ENCODE measurements at regions not wholly inside any gene's neighbourhood (a gene's known extent, or its start where the extent isn't known, plus 50 kb on each side); places are given as distances from the start of the nearest gene placed in this dataset.

DNA sequence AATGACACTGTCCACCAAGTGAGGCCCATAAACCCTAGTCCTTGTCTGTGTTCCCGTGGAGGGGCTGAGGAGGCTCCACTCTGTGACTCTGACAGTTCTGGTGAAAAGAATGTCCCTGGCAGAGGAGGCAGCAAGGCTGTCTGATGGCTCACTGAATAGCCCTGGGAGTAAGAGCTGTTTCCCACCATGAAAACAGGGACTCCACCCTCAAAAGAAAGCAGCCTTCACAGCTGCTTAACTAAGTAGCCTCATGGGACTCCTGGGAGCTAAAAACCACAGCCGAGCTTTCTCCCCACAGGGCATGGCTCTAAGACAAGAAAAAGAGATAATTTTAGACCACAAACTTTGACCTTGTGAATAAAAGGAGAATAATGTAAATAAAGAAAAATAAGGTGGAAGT, 135.1 kb upstream of the FRY start:
- no peak for DNase-seq (ENCODE audit: low read depth)

DNA sequence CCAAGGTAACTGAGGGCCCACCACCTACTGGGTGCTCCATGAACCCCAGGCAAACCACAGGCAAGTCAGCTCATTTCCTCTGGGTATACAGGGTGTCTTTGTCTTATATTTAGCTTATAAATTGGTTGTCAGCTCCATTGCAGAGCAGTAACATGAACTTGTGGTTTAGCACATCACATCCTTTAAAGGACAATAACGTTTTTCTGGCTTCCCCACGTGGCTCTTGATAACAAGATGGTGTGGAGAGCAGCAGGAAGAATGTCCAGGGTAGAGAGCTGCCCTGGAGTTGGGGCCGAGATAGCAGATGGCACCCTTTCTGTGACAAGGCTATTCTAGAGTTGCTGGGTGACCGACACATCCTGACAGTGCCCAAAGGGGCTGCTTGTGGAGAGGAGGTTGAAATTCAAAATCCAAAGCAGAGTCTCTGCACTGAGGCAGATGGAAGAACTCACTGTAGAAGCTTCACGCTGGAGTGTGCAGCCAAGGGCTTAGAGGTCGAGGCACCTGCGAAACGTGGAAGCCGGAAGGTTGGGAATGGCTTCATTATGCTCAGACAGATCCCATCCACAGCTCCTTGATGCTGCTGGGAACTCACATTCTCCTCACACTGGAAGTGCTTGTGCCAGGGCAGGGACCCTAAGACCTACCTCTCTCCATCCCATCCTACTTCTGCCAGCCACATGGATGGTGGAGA, 133.0 kb upstream of the FRY start:
- no peak for DNase-seq (ENCODE audit: low read depth)

- no peak for DNase-seq (ENCODE audit: low read depth)
These were observed 129.6 kb upstream of the FRY start for GRCh38 chr13:31901985-31902384.

DNA sequence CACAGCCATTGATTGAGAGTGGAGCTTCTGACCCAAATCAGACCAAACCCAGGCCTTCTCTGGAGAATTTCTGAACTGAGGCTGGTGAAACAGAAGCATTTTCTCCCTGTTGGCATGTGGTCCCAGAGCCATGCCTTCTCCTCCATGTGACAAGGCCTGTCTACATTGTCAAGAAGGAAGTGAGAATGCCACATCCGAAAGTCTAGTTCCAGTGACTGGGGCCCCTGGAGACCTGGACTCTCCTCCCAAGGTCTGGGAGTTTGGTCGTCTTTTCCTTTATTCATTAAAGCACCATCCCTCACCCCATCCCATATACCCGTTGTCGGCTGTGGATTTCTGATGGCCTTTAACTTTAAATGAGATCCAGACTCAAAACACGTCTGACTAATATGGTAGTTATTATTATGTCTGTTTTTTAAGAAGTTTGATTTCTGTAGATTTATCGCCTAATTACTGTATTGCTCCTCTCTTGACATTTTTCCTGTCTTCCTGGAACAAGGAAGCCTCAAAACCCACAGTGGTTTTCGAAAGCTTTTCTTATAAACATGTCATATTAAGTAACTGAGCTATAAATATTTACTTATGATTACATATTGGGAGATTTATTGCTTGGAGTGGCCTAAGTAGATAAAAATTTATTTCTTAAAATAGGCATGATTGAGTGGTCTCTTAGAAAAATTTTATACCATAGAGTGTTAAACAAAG, 128.3 kb upstream of the FRY start:
- DNase-seq (ENCODE audit: low read depth): no peak

GRCh38 chr13:31904941-31905824, 126.4 kb upstream of the FRY start:
- DNase-seq (ENCODE audit: low read depth): no peak

- no peak for DNase-seq (ENCODE audit: low read depth)
These were observed 125.6 kb upstream of the FRY start for GRCh38 chr13:31905961-31906360.

DNA sequence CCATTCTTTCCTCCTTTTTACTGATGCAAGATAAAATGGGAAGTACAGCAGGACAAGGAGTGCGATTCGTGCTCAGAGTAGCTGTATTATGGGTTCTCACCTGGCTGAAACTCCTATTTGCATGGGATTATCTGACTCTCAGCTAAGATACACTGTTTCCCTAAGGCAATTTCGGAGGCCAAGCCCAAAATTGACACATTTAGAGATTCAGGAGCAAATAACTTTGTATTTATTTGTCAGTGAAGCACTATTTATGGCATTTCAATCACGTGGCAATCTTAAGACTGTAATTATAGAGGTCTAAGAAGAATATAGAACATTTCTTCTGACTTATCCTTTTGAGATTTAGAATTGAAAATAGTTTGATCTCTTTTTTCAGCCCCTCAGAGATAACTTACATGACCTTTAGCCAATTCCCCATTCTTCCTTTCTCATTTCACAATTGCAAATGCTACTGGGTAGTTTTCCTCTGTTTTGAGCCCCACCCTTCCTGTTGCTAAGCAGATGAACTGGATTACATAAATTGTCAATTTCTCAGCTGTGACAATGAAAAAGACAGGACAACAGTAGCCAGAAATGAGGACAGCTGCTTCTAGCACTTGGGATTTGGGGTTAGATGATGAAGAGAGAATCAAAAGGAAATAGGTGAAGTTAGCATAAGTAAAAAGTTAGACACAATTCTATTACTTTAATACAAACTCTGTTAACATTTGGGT, 122.7 kb upstream of the FRY start:
- no peak for DNase-seq (ENCODE audit: low read depth)

- DNase-seq (ENCODE audit: low read depth): peak; percentile 2
These were observed 121.6 kb upstream of the FRY start for GRCh38 chr13:31909864-31910551.

- no peak for DNase-seq (ENCODE audit: low read depth)
These were observed 120.9 kb upstream of the FRY start for GRCh38 chr13:31910633-31911032.

- no peak for DNase-seq (ENCODE audit: low read depth)
These were observed 118.8 kb upstream of the FRY start for GRCh38 chr13:31912647-31913401.

GRCh38 chr13:31913459-31913858, 118.1 kb upstream of the FRY start:
- DNase-seq (ENCODE audit: low read depth): no peak

DNA sequence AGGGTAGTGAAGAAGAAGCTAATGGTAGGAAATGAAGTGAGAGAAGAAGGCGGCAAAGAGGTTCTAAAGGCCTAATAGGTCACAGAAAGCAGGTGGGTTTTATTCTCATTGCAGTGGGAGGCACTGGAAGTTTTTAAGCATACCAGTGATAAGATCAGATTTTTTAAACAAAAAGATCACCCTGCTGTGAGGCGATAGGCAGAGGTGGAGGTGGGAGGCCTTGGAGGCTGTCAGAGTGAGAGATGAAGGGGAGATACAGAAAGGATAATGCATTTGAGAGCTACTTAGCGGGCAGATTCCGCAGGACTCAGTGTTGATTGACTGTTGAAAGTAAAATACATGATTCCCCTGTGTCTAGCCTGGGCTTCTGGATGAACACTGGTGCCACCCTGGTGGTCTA, 116.7 kb upstream of the FRY start:
- no peak for DNase-seq (ENCODE audit: low read depth)

GRCh38 chr13:31918707-31919106, 112.9 kb upstream of the FRY start:
- DNase-seq (ENCODE audit: low read depth): no peak

- DNase-seq (ENCODE audit: low read depth): no peak
These were observed 112.3 kb upstream of the FRY start for GRCh38 chr13:31919241-31919640.

DNA sequence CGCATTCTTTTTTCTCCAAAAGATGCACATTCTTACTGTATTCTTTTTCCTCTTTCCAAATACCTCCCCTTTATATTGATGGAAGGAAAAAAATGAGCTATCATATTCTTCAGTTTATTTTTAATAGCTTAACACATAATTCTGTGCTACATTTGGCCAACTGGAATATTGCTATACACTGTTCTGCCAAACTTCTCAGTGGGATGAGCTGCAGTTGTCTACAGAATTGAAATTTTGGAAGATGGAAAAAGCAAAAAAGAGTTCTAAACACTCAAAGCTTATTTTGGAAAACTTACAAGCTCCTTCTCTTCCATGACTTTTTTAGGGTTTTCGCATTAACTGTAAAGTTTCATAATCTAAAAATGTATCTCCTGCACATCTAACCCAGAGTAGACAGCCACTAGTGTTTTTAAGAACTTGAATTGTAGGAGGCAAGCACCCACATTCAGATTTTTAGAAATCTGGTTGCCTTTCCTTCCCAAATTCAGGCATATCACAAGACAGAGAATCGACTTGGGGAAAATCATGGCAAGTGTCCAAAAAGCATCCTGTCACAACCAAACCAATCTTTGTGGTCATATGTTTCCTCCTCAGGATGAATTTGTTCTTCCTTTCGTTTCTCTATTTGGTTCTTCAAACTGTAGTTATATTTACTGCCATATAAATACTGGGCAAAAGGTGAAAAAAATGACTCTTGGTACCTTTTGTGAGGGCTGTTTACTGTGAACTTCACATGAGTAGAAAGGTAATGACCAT, 111.4 kb upstream of the FRY start:
- DNase-seq (ENCODE audit: low read depth): no peak

DNA sequence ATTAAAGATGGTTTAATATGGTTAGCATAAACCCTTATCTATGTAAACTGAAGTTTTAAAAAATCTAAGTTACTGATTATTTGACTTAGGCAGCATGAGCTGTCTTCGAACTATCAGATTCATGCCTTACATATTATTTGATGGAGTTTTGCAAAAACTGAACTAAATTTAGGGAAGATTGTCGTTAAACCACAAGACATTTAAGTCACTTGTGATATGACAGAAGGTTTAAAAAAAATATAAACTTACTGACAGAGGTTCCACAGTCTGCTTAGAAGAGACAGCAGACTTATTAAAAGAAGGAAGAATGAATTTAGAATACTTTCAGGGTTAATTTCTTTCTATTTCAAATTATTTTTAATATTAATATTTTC, 110.9 kb upstream of the FRY start:
- no peak for DNase-seq (ENCODE audit: low read depth)

DNA sequence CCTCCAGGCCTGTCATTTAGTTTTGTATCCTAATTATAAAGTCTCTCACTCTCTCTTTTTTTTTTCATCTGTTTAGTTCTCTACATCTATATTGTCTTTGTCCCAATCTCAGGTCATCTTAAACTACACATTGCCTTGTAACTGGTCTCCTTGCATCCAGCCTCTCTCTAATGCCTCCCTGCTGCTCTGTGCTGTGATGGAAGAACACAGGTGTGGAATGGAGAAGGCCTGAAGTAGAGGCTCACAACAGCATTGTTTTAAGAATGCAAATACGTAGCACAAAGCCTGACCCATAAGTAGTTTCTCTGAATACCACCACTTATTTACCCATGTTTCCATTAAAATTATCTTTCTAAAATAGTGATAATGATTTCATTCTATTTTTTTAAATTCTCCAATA, 108.8 kb upstream of the FRY start:
- DNase-seq (ENCODE audit: low read depth): no peak

DNA sequence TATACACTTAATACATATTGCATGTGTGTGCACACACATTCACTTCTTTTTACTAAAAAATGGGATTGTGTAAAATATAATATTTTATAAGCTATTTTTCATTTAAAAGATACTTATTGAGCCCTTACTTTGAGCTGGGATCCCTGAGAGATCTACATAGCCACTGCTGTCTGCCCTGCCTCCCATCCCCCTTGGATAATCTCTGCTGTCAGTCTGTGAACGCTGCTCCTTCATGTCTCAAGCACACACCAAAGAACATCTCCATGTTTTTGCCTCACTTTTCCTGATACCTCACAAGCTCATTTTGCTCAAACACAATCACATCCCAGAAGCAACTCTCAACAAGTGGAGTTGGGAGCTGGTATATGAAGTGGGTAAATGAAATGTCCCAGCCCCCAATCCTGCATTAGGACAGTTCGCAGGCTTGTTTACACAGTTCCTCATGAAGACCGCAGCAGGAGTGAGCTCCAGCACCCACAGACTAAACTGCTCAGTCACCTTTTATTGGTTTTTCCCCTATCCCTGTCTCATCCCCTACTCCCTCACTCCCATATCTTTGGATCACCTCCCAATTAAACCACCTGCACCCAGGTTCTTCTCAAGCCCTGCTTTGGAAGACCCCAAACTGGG, 108.3 kb upstream of the FRY start:
- no peak for DNase-seq (ENCODE audit: low read depth)

GRCh38 chr13:31925079-31925478, 106.5 kb upstream of the FRY start:
- no peak for DNase-seq (ENCODE audit: low read depth)

- DNase-seq (ENCODE audit: low read depth): no peak
These were observed 104.3 kb upstream of the FRY start for GRCh38 chr13:31927219-31927653.

Measured in activated T-helper 1 cell treated with Interleukin-2 at 50 U/mL for 16 hours (primary cell).